SK-N-SH treated with all-trans-retinoic acid at 6 μM for 48 hours (cell line): ENCODE measurements at regions not wholly inside any gene's neighbourhood (a gene's known extent, or its start where the extent isn't known, plus 50 kb on each side); places are given as distances from the start of the nearest gene placed in this dataset.

ENCODE experiments used
- ATAC-seq: fragments of 200-7000 bp; cut with Tn5 transposase; 3 replicates; pipeline ENCODE4 v1.9.1; 2020; ENCODE audit warnings: mild to moderate bottlenecking, moderate library complexity
- ARNTL ChIP-seq: fragments of 450-650 bp; formaldehyde crosslinking; IDR thresholded peaks from 2 replicates; pipeline ENCODE4 v1.5.0; 2020; ENCODE audit warnings: low read depth, mild to moderate bottlenecking, moderate library complexity, borderline replicate concordance
- BACH2 ChIP-seq: fragments of 250-450 bp; sonication (Bioruptor Pico); IDR thresholded peaks from 2 replicates; pipeline ENCODE4 v1.9.0; 2021; ENCODE audit warnings: mild to moderate bottlenecking, borderline replicate concordance
- CREB5 ChIP-seq: fragments of 250-450 bp; sonication (Bioruptor Pico); IDR thresholded peaks from 2 replicates; pipeline ENCODE4 v1.5.1; 2020; ENCODE audit warnings: low read depth, mild to moderate bottlenecking, moderate library complexity
- CSDC2 ChIP-seq: fragments of 250-450 bp; sonication (Bioruptor Pico); IDR thresholded peaks from 2 replicates; pipeline ENCODE4 v1.5.0; 2020; ENCODE audit warnings: mild to moderate bottlenecking, moderate library complexity
- CSRNP3 ChIP-seq: fragments of 250-450 bp; sonication (Bioruptor Pico); IDR thresholded peaks from 2 replicates; pipeline ENCODE4 v1.5.1; 2021; ENCODE audit warnings: mild to moderate bottlenecking, moderate library complexity
- ESRRG ChIP-seq: fragments of 250-450 bp; sonication (Bioruptor Pico); IDR thresholded peaks from 2 replicates; pipeline ENCODE4 v1.6.1; 2021; ENCODE audit warnings: mild to moderate bottlenecking
- ISL1 ChIP-seq: fragments of 250-450 bp; sonication (Bioruptor Pico); IDR thresholded peaks from 2 replicates; pipeline ENCODE4 v2.1.2; 2022; ENCODE audit warnings: mild to moderate bottlenecking, moderate library complexity
- OSR1 ChIP-seq: fragments of 250-450 bp; sonication (Bioruptor Pico); IDR thresholded peaks from 2 replicates; pipeline ENCODE4 v1.8.0; 2022; ENCODE audit warnings: moderate library complexity, mild to moderate bottlenecking, inconsistent platforms
- POU6F1 ChIP-seq: fragments of 250-450 bp; sonication (Bioruptor Pico); IDR thresholded peaks from 2 replicates; pipeline ENCODE4 v1.8.0; 2021; ENCODE audit warnings: low read depth, mild to moderate bottlenecking, moderate library complexity, borderline replicate concordance
- PPARA ChIP-seq: fragments of 250-450 bp; sonication (Bioruptor Pico); IDR thresholded peaks from 2 replicates; pipeline ENCODE4 v1.5.0; 2020; ENCODE audit warnings: mild to moderate bottlenecking, borderline replicate concordance
- RARB ChIP-seq: fragments of 250-450 bp; sonication (Bioruptor Pico); IDR thresholded peaks from 2 replicates; pipeline ENCODE4 v1.8.0; 2021; ENCODE audit warnings: mild to moderate bottlenecking, moderate library complexity
- SNAI2 ChIP-seq: fragments of 250-450 bp; sonication (Bioruptor Pico); IDR thresholded peaks from 2 replicates; pipeline ENCODE4 v1.5.0; 2020; ENCODE audit warnings: mild to moderate bottlenecking, moderate library complexity
- TCF4 ChIP-seq: fragments of 250-450 bp; sonication (Bioruptor Pico); IDR thresholded peaks from 2 replicates; pipeline ENCODE4 v1.8.0; 2021; ENCODE audit warnings: mild to moderate bottlenecking, moderate library complexity, borderline replicate concordance
- TSHZ2 ChIP-seq: fragments of 250-450 bp; sonication (Bioruptor Pico); IDR thresholded peaks from 2 replicates; pipeline ENCODE4 v1.5.0; 2020; ENCODE audit warnings: mild to moderate bottlenecking, moderate library complexity
- ZC3H10 ChIP-seq: fragments of 250-450 bp; sonication (Bioruptor Pico); IDR thresholded peaks from 2 replicates; pipeline ENCODE4 v1.5.1; 2021; ENCODE audit warnings: mild to moderate bottlenecking, moderate library complexity
- ZFP3 ChIP-seq: fragments of 250-450 bp; sonication (Bioruptor Pico); IDR thresholded peaks from 2 replicates; pipeline ENCODE4 v1.5.0; 2020; ENCODE audit warnings: mild to moderate bottlenecking, moderate library complexity
- ZFP30 ChIP-seq: fragments of 450-650 bp; formaldehyde crosslinking; IDR thresholded peaks from 2 replicates; pipeline ENCODE4 v1.5.0; 2022; ENCODE audit warnings: mild to moderate bottlenecking, moderate library complexity
- ZNF565 ChIP-seq: fragments of 450-650 bp; formaldehyde crosslinking; conservative IDR thresholded peaks from 2 replicates; pipeline ENCODE4 v1.5.0; 2020; ENCODE audit warnings: low read depth, mild to moderate bottlenecking, moderate library complexity
- ZNF70 ChIP-seq: fragments of 450-650 bp; formaldehyde crosslinking; IDR thresholded peaks from 2 replicates; pipeline ENCODE4 v1.5.0; 2020; ENCODE audit warnings: mild to moderate bottlenecking, moderate library complexity
- ZNF8 ChIP-seq: fragments of 450-650 bp; formaldehyde crosslinking; IDR thresholded peaks from 2 replicates; pipeline ENCODE4 v1.5.0; 2020; ENCODE audit warnings: mild to moderate bottlenecking, moderate library complexity

GRCh38 chr12:91633734-91634357 lies 451.2 kb upstream of the DCN start (continued):
- TF ChIP-seq ZNF565: no peak

- no peak for TF ChIP-seq PPARA (CRISPR knock-in tag)
- no peak for TF ChIP-seq ZNF70 (CRISPR knock-in tag)
- TF ChIP-seq ESRRG: no peak
- TF ChIP-seq ARNTL: no peak
- TF ChIP-seq POU6F1 (CRISPR knock-in tag): no peak
- TF ChIP-seq RARB (CRISPR knock-in tag): no peak
- TF ChIP-seq OSR1 (CRISPR knock-in tag): no peak
- TF ChIP-seq ZC3H10 (CRISPR knock-in tag): no peak
- no peak for TF ChIP-seq ZFP30 (CRISPR knock-in tag)
- TF ChIP-seq ZFP3: no peak
- TF ChIP-seq CSDC2: no peak
- TF ChIP-seq ISL1 (CRISPR knock-in tag): no peak
- TF ChIP-seq CREB5 (CRISPR knock-in tag): no peak
- TF ChIP-seq BACH2 (CRISPR knock-in tag): no peak
- no peak for TF ChIP-seq TCF4 (CRISPR knock-in tag)
- no peak for ATAC-seq
Measured at GRCh38 chr12:91633206-91633605, 450.6 kb upstream of the DCN start.

- ATAC-seq: no peak
- no peak for TF ChIP-seq SNAI2 (CRISPR knock-in tag)
- no peak for TF ChIP-seq ZNF8 (CRISPR knock-in tag)
- TF ChIP-seq ZC3H10 (CRISPR knock-in tag): no peak
- TF ChIP-seq POU6F1 (CRISPR knock-in tag): no peak
- TF ChIP-seq RARB (CRISPR knock-in tag): no peak
- TF ChIP-seq ARNTL: no peak
- TF ChIP-seq CSDC2: no peak
- TF ChIP-seq BACH2 (CRISPR knock-in tag): no peak
- TF ChIP-seq ISL1 (CRISPR knock-in tag): no peak
- no peak for TF ChIP-seq TSHZ2
- no peak for TF ChIP-seq CSRNP3 (CRISPR knock-in tag)
- no peak for TF ChIP-seq PPARA (CRISPR knock-in tag)
- TF ChIP-seq ZFP3: no peak
- no peak for TF ChIP-seq TCF4 (CRISPR knock-in tag)
- TF ChIP-seq ZNF565: no peak
- no peak for TF ChIP-seq CREB5 (CRISPR knock-in tag)
- TF ChIP-seq ZFP30 (CRISPR knock-in tag): no peak
Measured at GRCh38 chr12:91632042-91632786, 449.6 kb upstream of the DCN start.
